ENCODE measurements at regions not wholly inside any gene's neighbourhood (a gene's known extent, or its start where the extent isn't known, plus 50 kb on each side); places are given as distances from the start of the nearest gene placed in this dataset.

DNA sequence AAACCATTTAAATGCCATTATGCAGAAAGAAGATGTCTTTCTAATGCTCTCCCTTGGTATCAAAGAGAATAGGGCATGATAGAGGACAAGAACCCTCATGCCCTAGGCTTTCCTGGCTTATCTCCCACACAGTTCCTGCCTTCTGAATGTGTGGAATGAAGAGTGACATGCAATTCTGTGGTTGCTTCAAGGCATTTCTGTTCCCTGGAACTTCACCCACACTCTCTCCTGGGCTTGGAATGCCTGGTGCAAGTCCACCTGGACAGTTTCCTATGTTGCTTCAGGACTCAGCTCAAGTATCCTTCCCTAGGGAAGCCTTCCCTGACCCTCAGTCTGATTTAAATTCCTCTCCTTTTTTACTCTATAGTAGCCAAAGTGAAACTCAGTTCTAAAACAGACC, 53.8 kb upstream of the DRD2 start:
- TF ChIP-seq, protein P1, sequence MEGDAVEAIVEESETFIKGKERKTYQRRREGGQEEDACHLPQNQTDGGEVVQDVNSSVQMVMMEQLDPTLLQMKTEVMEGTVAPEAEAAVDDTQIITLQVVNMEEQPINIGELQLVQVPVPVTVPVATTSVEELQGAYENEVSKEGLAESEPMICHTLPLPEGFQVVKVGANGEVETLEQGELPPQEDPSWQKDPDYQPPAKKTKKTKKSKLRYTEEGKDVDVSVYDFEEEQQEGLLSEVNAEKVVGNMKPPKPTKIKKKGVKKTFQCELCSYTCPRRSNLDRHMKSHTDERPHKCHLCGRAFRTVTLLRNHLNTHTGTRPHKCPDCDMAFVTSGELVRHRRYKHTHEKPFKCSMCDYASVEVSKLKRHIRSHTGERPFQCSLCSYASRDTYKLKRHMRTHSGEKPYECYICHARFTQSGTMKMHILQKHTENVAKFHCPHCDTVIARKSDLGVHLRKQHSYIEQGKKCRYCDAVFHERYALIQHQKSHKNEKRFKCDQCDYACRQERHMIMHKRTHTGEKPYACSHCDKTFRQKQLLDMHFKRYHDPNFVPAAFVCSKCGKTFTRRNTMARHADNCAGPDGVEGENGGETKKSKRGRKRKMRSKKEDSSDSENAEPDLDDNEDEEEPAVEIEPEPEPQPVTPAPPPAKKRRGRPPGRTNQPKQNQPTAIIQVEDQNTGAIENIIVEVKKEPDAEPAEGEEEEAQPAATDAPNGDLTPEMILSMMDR (IDR thresholded peaks at IDR 0.05) = no peak
- TF ChIP-seq POLR2A (IDR thresholded peaks at IDR 0.05) = no peak
